KMS-11 (cell line): ENCODE measurements at regions not wholly inside any gene's neighbourhood (a gene's known extent, or its start where the extent isn't known, plus 50 kb on each side); places are given as distances from the start of the nearest gene placed in this dataset.

Experiments used
- H2AFZ ChIP-seq: fragments of 200-600 bp; sonication (generic); 2 replicates; pipeline ENCODE4 v1.6.1; 2016; ENCODE audit warnings: antibody characterized with exemption, mixed run types, low read depth
- H3K27ac ChIP-seq: fragments of 200-600 bp; sonication (generic); 2 replicates; pipeline ENCODE4 v1.6.1; 2016; ENCODE audit warnings: mild to moderate bottlenecking, mixed run types
- H3K27me3 ChIP-seq: fragments of 200-600 bp; sonication (generic); 2 replicates; pipeline ENCODE4 v1.6.1; 2017; ENCODE audit warnings: mild to moderate bottlenecking, low read depth, mixed run types, moderate library complexity; ENCODE audit not compliant: insufficient read depth
- H3K36me3 ChIP-seq: fragments of 200-600 bp; sonication (generic); 2 replicates; pipeline ENCODE4 v1.6.1; 2017; ENCODE audit warnings: mild to moderate bottlenecking, mixed run types; ENCODE audit not compliant: insufficient read depth
- H3K4me1 ChIP-seq: fragments of 200-600 bp; sonication (generic); 2 replicates; pipeline ENCODE4 v1.6.1; 2016; ENCODE audit warnings: mild to moderate bottlenecking, low read depth, mixed run types; ENCODE audit not compliant: poor library complexity, severe bottlenecking
- H3K4me2 ChIP-seq: fragments of 200-600 bp; sonication (generic); 2 replicates; pipeline ENCODE4 v1.7.0; 2016; ENCODE audit warnings: mild to moderate bottlenecking, mixed run types
- H3K4me3 ChIP-seq: fragments of 200-600 bp; sonication (generic); IDR thresholded peaks from 2 replicates; pipeline ENCODE4 v1.6.1; 2017; ENCODE audit warnings: low read depth, low read length, mixed read lengths; ENCODE audit not compliant: insufficient read depth
- H3K79me2 ChIP-seq: fragments of 200-600 bp; sonication (generic); 2 replicates; pipeline ENCODE4 v1.6.1; 2016; ENCODE audit warnings: low read depth, mixed run types; ENCODE audit not compliant: insufficient read depth
- H3K9ac ChIP-seq: fragments of 200-600 bp; sonication (generic); 2 replicates; pipeline ENCODE4 v1.6.1; 2016; ENCODE audit warnings: mild to moderate bottlenecking, mixed run types
- H4K20me1 ChIP-seq: fragments of 200-600 bp; sonication (generic); 2 replicates; pipeline ENCODE4 v1.6.1; 2016; ENCODE audit warnings: mild to moderate bottlenecking, mixed run types; ENCODE audit not compliant: insufficient read depth
- CTCF ChIP-seq: fragments of 200-600 bp; sonication (generic); conservative IDR thresholded peaks from 2 replicates; pipeline ENCODE4 v1.6.1; 2017; ENCODE audit warnings: low read depth, mild to moderate bottlenecking, antibody characterized with exemption, low read length, moderate library complexity, mixed read lengths

GRCh38 chr4:28146191-28146590 is 1285.5 kb downstream of the STIM2 start:
- Histone ChIP-seq H3K9ac (no peak overlapping the region), H3K79me2 (no peaks in the 10 kb centered on the region), H3K27ac (no peak overlapping the region), H3K36me3 (no peaks in the 10 kb centered on the region), H3K4me1 (no peaks in the 10 kb centered on the region), H3K4me2 (no peak overlapping the region), H3K4me3 (no peak overlapping the region), H3K27me3 (no peaks in the 10 kb centered on the region), H2AFZ (no peak overlapping the region), H4K20me1 (no peaks in the 10 kb centered on the region)
- no peak for TF ChIP-seq CTCF

GRCh38 chr4:28148221-28148620 is 1287.6 kb downstream of the STIM2 start:
- no peaks in the 10 kb centered on the region for H4K20me1 ChIP-seq
- H3K79me2 ChIP-seq: no peaks in the 10 kb centered on the region
- H2AFZ ChIP-seq: no peak overlapping the region
- no peaks in the 10 kb centered on the region for H3K27me3 ChIP-seq
- H3K36me3 ChIP-seq: no peaks in the 10 kb centered on the region
- no peak overlapping the region for H3K27ac ChIP-seq
- H3K4me1 ChIP-seq: no peaks in the 10 kb centered on the region
- no peak overlapping the region for H3K9ac ChIP-seq
- H3K4me3 ChIP-seq: no peak overlapping the region
- no peak overlapping the region for H3K4me2 ChIP-seq
- TF ChIP-seq CTCF: no peak

GRCh38 chr4:28149762-28150161 is 1289.1 kb downstream of the STIM2 start:
- H4K20me1 ChIP-seq: no peaks in the 10 kb centered on the region
- no peak overlapping the region for H3K4me2 ChIP-seq
- no peak overlapping the region for H2AFZ ChIP-seq
- TF ChIP-seq CTCF: no peak
- no peak overlapping the region for H3K9ac ChIP-seq
- no peaks in the 10 kb centered on the region for H3K4me1 ChIP-seq
- H3K4me3 ChIP-seq: no peak overlapping the region
- H3K79me2 ChIP-seq: no peaks in the 10 kb centered on the region
- no peak overlapping the region for H3K27ac ChIP-seq
- H3K36me3 ChIP-seq: no peaks in the 10 kb centered on the region
- no peaks in the 10 kb centered on the region for H3K27me3 ChIP-seq

DNA sequence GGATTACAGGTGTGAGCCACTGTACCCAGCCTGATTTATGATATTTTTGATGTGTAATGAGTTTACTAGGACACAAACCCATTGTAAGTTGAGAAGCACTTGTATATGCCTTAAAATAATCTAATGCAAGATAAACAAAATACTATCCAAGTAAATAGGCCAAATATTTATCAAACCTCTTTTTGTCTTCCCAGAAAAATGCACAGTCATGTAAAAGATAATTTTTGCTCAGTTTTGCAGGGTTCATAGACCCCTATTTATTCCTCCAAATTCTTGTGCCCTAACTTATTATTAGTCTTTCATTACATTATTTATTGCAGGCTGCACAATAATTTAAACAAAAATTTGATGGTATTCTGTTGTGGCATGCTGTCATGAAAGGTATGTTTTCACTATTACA is 1290.7 kb downstream of the STIM2 start:
- no peaks in the 10 kb centered on the region for H3K27me3 ChIP-seq
- no peak overlapping the region for H3K9ac ChIP-seq
- H3K27ac ChIP-seq: no peak overlapping the region
- no peaks in the 10 kb centered on the region for H3K4me1 ChIP-seq
- no peak overlapping the region for H2AFZ ChIP-seq
- H3K79me2 ChIP-seq: no peaks in the 10 kb centered on the region
- no peak overlapping the region for H3K4me2 ChIP-seq
- no peak overlapping the region for H3K4me3 ChIP-seq
- H4K20me1 ChIP-seq: no peaks in the 10 kb centered on the region
- no peak for TF ChIP-seq CTCF
- H3K36me3 ChIP-seq: no peaks in the 10 kb centered on the region

DNA sequence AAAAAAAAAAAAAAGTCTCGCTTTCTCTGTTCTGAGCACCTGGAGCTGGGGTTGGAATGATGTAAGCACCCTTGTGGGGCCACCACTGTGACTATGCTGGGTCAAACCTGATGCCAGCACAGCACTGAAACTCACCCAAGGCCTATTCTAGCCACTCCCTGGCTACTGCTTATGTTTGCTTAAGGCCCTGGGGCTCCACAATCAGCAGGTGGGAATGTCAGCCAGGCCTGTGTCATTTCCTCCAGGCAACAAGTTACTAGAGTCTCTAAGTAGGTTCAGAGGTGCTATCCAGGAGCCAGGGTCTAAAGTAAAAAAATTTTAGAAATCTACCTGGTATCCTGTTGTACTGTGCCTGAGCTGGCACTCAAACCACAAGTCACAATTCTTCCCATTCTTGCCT is 1306.8 kb downstream of the STIM2 start:
- H3K4me2 ChIP-seq: no peak overlapping the region
- H2AFZ ChIP-seq: no peak overlapping the region
- H3K27me3 ChIP-seq: no peaks in the 10 kb centered on the region
- H3K79me2 ChIP-seq: no peaks in the 10 kb centered on the region
- H3K4me1 ChIP-seq: peaks cover 8% of the 10 kb centered on the region
- H3K4me3 ChIP-seq: no peak overlapping the region
- no peak for TF ChIP-seq CTCF
- H3K27ac ChIP-seq: no peak overlapping the region
- no peaks in the 10 kb centered on the region for H4K20me1 ChIP-seq
- no peaks in the 10 kb centered on the region for H3K36me3 ChIP-seq
- no peak overlapping the region for H3K9ac ChIP-seq
